HepG2 (cell line): ENCODE measurements at regions not wholly inside any gene's neighbourhood (a gene's known extent, or its start where the extent isn't known, plus 50 kb on each side); places are given as distances from the start of the nearest gene placed in this dataset.

Experiments used
- ATAC-seq: fragments of 200-7000 bp; cut with Tn5 transposase; 3 replicates; pipeline ENCODE4 v1.9.1; 2020; ENCODE audit warnings: mild to moderate bottlenecking, moderate library complexity
- BruUV-seq: library from RNA; stranded (reverse); fragments of 400-500 nt; replicated peaks from 2 replicates; lab custom pipeline; 2021; lab: Mats Ljungman, UMichigan
- CTCF ChIA-PET: fragments of 300-600 bp; formaldehyde crosslinking; extraction: SDS; loops from one replicate; lab custom pipeline; 2021; ENCODE audit warnings: low total read pairs, inconsistent platforms, low intra/inter-chr PET ratio; lab: Yijun Ruan, JAX
- POLR2A ChIA-PET: fragments of 350-600 bp; sonication (Branson Sonifier 250); formaldehyde crosslinking; loops from one replicate; lab custom pipeline; 2020; ENCODE audit warnings: antibody characterized with exemption, inconsistent platforms; lab: Yijun Ruan, JAX
- DNase-seq: peaks from one replicate; pipeline ENCODE4 v3.0.0-alpha.2; 2015; ENCODE audit warnings: low spot score
- FAIRE-seq: peaks from 3 replicates; lab custom pipeline; 2011; peaks lifted over from hg19 to GRCh38; lab: Jason Lieb, UNC
- H2AFZ ChIP-seq: one replicate; pipeline ENCODE4 v1.6.1; 2011; ENCODE audit warnings: low read length, inconsistent platforms
- H3K27ac ChIP-seq: fragments of 300-600 bp; 3 replicates; pipeline ENCODE4 v1.8.0; 2011; ENCODE audit warnings: mixed run types, mild to moderate bottlenecking, mixed read lengths, low read length, inconsistent platforms; ENCODE audit not compliant: insufficient read depth; ENCODE audit errors: extremely low read length
- H3K27me3 ChIP-seq, 2 experiments: fragments of 200-600 bp in 1 of 2; 2 replicates in 1 of 2; 3 replicates in 1 of 2; pipeline versions ENCODE4 v1.6.0 to v1.8.0; 2011; ENCODE audit warnings: low read length in 2 of 2, mild to moderate bottlenecking in 2 of 2, moderate library complexity in 2 of 2, inconsistent platforms in 1 of 2; ENCODE audit not compliant: insufficient read depth in 2 of 2, control insufficient read depth in 1 of 2
- H3K36me3 ChIP-seq, 2 experiments: fragments of 200-600 bp in 1 of 2; replicated peaks in 1 of 2; 2 replicates in 1 of 2; 3 replicates in 1 of 2; pipeline versions ENCODE4 v1.5.1 to v1.8.0; 2011; ENCODE audit warnings: low read length in 2 of 2, inconsistent platforms in 1 of 2; ENCODE audit not compliant: insufficient read depth in 2 of 2, control insufficient read depth in 1 of 2
- H3K4me1 ChIP-seq: 2 replicates; pipeline ENCODE4 v1.5.1; 2012; ENCODE audit warnings: low read length, inconsistent platforms; ENCODE audit not compliant: insufficient read depth
- H3K4me2 ChIP-seq: 2 replicates; pipeline ENCODE4 v1.6.0; 2011; ENCODE audit warnings: low read depth, low read length, inconsistent platforms
- H3K4me3 ChIP-seq, 3 experiments: fragments of 200-600 bp in 1 of 3; sonication (generic), shearing (Covaris generic) in 1 of 3; replicated peaks in 1 of 3; 2 replicates each; pipeline ENCODE4 v1.5.1; 2011 to 2016; ENCODE audit warnings: low read length in 3 of 3, inconsistent platforms in 2 of 3, low read depth in 2 of 3, mild to moderate bottlenecking in 2 of 3, control low read depth in 1 of 3, mixed read lengths in 1 of 3; ENCODE audit not compliant: insufficient read depth in 1 of 3
- H3K79me2 ChIP-seq: one replicate; pipeline ENCODE4 v1.6.1; 2011; ENCODE audit warnings: low read length, inconsistent platforms; ENCODE audit not compliant: insufficient read depth
- H3K9ac ChIP-seq: 2 replicates; pipeline ENCODE4 v1.6.0; 2011; ENCODE audit warnings: mild to moderate bottlenecking, low read depth, low read length, inconsistent platforms; ENCODE audit not compliant: insufficient read depth
- H3K9me3 ChIP-seq: 2 replicates; pipeline ENCODE4 v1.5.1; 2012; ENCODE audit warnings: mild to moderate bottlenecking, low read length
- H4K20me1 ChIP-seq: 2 replicates; pipeline ENCODE4 v1.6.0; 2011; ENCODE audit warnings: inconsistent platforms, mild to moderate bottlenecking, low read length, moderate library complexity; ENCODE audit not compliant: insufficient read depth
- FLYWCH1 ChIP-seq: sonication (generic); formaldehyde crosslinking; IDR thresholded peaks from 2 replicates; pipeline ENCODE4 v1.8.1; 2023; ENCODE audit warnings: mild to moderate bottlenecking, missing genetic modification reagents
- HNRNPK ChIP-seq: fragments of 200-400 bp; formaldehyde crosslinking; IDR thresholded peaks from 2 replicates; pipeline ENCODE4 v1.6.1; 2018; ENCODE audit warnings: low read length, low read depth, moderate library complexity, mild to moderate bottlenecking; ENCODE audit not compliant: poor library complexity, severe bottlenecking
- NKX3-1 ChIP-seq: sonication (generic); formaldehyde crosslinking; IDR thresholded peaks from 2 replicates; pipeline ENCODE4 v1.5.0; 2020; ENCODE audit warnings: missing genetic modification reagents
- PHB2 ChIP-seq: fragments of 450-650 bp; IDR thresholded peaks from 2 replicates; pipeline ENCODE4 v1.6.1; 2018; ENCODE audit not compliant: partially characterized antibody
- PHF8 ChIP-seq: sonication (generic); formaldehyde crosslinking; IDR thresholded peaks from 2 replicates; pipeline ENCODE4 v1.5.0; 2020; ENCODE audit warnings: missing genetic modification reagents
- REL ChIP-seq: sonication (generic); formaldehyde crosslinking; conservative IDR thresholded peaks from 2 replicates; pipeline ENCODE4 v1.8.0; 2022; ENCODE audit warnings: mild to moderate bottlenecking, missing genetic modification reagents, moderate library complexity
- SOX6 ChIP-seq, 2 experiments: fragments of 450-650 bp in 1 of 2; sonication (generic) in 1 of 2; formaldehyde crosslinking in 1 of 2; IDR thresholded peaks; 2 replicates each; pipeline versions ENCODE4 v1.4.0 to v1.6.1; 2017 to 2020; ENCODE audit warnings: antibody characterized with exemption in 1 of 2, mild to moderate bottlenecking in 1 of 2, missing genetic modification reagents in 1 of 2
- THRA ChIP-seq: sonication (generic); formaldehyde crosslinking; IDR thresholded peaks from 2 replicates; pipeline ENCODE4 v1.4.0; 2020; ENCODE audit warnings: missing genetic modification reagents, borderline replicate concordance
- ZNF180 ChIP-seq: sonication (generic); formaldehyde crosslinking; IDR thresholded peaks from 2 replicates; pipeline ENCODE4 v1.4.0; 2020; ENCODE audit warnings: low read depth, missing genetic modification reagents, borderline replicate concordance
- ZNF281 ChIP-seq: sonication (generic); formaldehyde crosslinking; IDR thresholded peaks from 2 replicates; pipeline ENCODE4 v1.4.0; 2020; ENCODE audit warnings: missing genetic modification reagents, borderline replicate concordance
- ZNF451 ChIP-seq: sonication (generic); formaldehyde crosslinking; IDR thresholded peaks from 2 replicates; pipeline ENCODE4 v1.5.0; 2020; ENCODE audit warnings: mild to moderate bottlenecking, missing genetic modification reagents
- ZNF572 ChIP-seq: sonication (generic); formaldehyde crosslinking; IDR thresholded peaks from 2 replicates; pipeline ENCODE4 v1.5.1; 2020; ENCODE audit warnings: mild to moderate bottlenecking, missing genetic modification reagents
- ZNF703 ChIP-seq: sonication (generic); formaldehyde crosslinking; IDR thresholded peaks from 2 replicates; pipeline ENCODE4 v1.5.1; 2020; ENCODE audit warnings: missing genetic modification reagents, mild to moderate bottlenecking, moderate library complexity, borderline replicate concordance
- ZSCAN21 ChIP-seq: sonication (generic); formaldehyde crosslinking; IDR thresholded peaks from 2 replicates; pipeline ENCODE4 v1.8.0; 2022; ENCODE audit warnings: mild to moderate bottlenecking, missing genetic modification reagents, moderate library complexity, borderline replicate concordance
- WGBS: methylation state at CpG from one replicate; pipeline ENCODE4 v1.1.6; 2017; ENCODE audit warnings: low lambda C conversion rate; 5-methylcytosine and 5-hydroxymethylcytosine counted together
- in situ Hi-C: cut with HindIII; loops from 2 replicates; pipeline ENCODE4 v1.10.0; 2017; ENCODE audit warnings: low pct_unique_long_range_greater_than_20kb; ENCODE audit not compliant: extremely low pct_ligation_motif_present
- intact Hi-C: fragments of 100-400 bp; cut with micrococcal nuclease; formaldehyde crosslinking; loops from one replicate; pipeline ENCODE4 v1.10.0; 2022; ENCODE audit not compliant: unreplicated experiment
- TF ChIP-seq, protein P1 (sequence below): sonication (generic); formaldehyde crosslinking; IDR thresholded peaks from 2 replicates; pipeline ENCODE4 v1.4.0; 2020; ENCODE audit warnings: missing genetic modification reagents, mild to moderate bottlenecking, borderline replicate concordance

DNA sequence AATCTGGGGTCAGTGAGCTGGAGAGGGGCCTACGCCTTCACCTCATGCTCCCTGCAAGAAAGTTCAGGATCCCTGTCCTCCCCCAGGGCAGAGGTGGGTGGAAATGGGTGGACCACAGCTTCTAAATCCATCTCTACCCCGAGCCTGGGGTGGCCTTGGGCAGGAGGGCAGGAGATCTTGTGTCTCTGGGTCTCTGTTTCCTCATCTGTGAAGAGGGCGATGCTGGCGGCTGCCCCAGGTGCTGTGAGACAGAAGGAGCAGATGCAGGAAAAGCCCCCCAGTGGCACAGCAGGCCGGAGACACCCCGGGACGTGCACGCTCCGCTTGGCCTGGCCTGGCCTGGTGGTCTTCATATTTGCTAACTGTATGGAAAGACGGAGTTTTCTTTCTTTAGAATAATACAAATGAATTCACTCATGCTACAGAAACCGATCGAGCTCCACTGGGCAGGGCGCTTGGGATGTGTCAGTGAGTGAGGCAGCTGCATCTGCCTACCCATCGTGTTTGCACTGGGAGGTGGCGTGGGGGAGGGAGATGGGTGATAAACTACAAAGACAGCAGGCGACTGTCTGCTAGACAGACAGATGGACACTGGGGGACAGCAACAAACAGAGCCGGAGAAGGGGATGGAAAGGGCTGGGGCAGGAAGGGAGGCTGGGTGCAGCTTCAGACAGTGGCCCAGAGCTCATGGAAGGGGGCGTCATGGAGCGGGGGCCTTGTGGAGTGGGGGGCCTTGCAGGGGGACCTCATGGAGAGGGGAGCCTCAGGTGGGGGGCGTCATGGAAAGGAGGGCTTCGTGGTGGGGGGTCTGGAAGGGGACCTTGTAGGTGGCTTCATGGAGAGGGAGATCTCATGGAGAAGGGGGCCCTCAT is 136.2 kb downstream of the CPZ start (continued):
- no peak for TF ChIP-seq ZNF281 (CRISPR knock-in tag)

- ChIA-PET CTCF (no interaction called here), POLR2A (no interaction called here)
- no peak overlapping the region for H2AFZ ChIP-seq
- no peaks in the 10 kb centered on the region for H3K79me2 ChIP-seq
- 22% methylated on average over 7 of the region's 16 CpGs for WGBS
- no peaks in the 10 kb centered on the region for H3K9me3 ChIP-seq
- peaks cover 9 to 55% of the 10 kb centered on the region in 2 experiments for H3K27me3 ChIP-seq
- no peaks in the 10 kb centered on the region for H3K4me1 ChIP-seq
- H3K27ac ChIP-seq = no peak overlapping the region
- in situ Hi-C loops = no loop called here
- intact Hi-C loops = no loop called here
- FAIRE-seq (no peak), DNase-seq (no peak), ATAC-seq (no peak)
- no peaks in the 10 kb centered on the region for H3K36me3 ChIP-seq
- H3K4me2 ChIP-seq = no peak overlapping the region
- H3K9ac ChIP-seq = no peak overlapping the region
- no peaks in the 10 kb centered on the region for H4K20me1 ChIP-seq
- H3K4me3 ChIP-seq = no peak overlapping the region
- TF ChIP-seq ZNF572 (CRISPR knock-in tag) = no peak
- no peak for TF ChIP-seq ZSCAN21 (CRISPR knock-in tag)
- no peak for TF ChIP-seq HNRNPK
- no peak for TF ChIP-seq ZNF180 (CRISPR knock-in tag)
- no peak for TF ChIP-seq PHB2
- no peak for TF ChIP-seq NKX3-1
- TF ChIP-seq, protein P1, sequence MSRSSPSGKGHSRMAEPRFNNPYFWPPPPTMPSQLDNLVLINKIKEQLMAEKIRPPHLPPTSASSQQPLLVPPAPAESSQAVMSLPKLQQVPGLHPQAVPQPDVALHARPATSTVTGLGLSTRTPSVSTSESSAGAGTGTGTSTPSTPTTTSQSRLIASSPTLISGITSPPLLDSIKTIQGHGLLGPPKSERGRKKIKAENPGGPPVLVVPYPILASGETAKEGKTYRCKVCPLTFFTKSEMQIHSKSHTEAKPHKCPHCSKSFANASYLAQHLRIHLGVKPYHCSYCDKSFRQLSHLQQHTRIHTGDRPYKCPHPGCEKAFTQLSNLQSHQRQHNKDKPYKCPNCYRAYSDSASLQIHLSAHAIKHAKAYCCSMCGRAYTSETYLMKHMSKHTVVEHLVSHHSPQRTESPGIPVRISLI (CRISPR knock-in tag) = no peak
- no peak for TF ChIP-seq FLYWCH1
- no peak for TF ChIP-seq PHF8
- no peak for TF ChIP-seq SOX6 (IDR thresholded peaks at IDR 0.05)
- TF ChIP-seq SOX6 (CRISPR knock-in tag; IDR thresholded peaks at IDR 0.05) = no peak
- no peak for TF ChIP-seq REL (CRISPR knock-in tag)
- no peak for TF ChIP-seq THRA (CRISPR knock-in tag)
- TF ChIP-seq ZNF451 (CRISPR knock-in tag) = no peak
- no peak for TF ChIP-seq ZNF703 (CRISPR knock-in tag)
- no TSS peak for BruUV-seq
Observed at GRCh38 chr4:8727546-8728510, 135.3 kb downstream of the CPZ start.
